A549 (cell line): ENCODE measurements at regions not wholly inside any gene's neighbourhood (a gene's known extent, or its start where the extent isn't known, plus 50 kb on each side); places are given as distances from the start of the nearest gene placed in this dataset.

Source experiments
- ATAC-seq, 2 experiments: fragments of 200-7000 bp in 1 of 2; fragments of >200 bp in 1 of 2; cut with Nextera tagmentation in 1 of 2; cut with Tn5 transposase in 1 of 2; 3 replicates each; pipeline versions ENCODE4 v1.8.0 to v1.9.1; 2018 to 2020; ENCODE audit warnings: mild to moderate bottlenecking in 1 of 2, moderate library complexity in 1 of 2
- CTCF ChIA-PET: fragments of 300-600 bp; sonication (Branson Sonifier 250); formaldehyde crosslinking; extraction: SDS; loops from one replicate; lab custom pipeline; 2021; ENCODE audit warnings: antibody characterized with exemption, inconsistent platforms; lab: Yijun Ruan, JAX
- POLR2A ChIA-PET: fragments of 350-600 bp; formaldehyde crosslinking; extraction: SDS; loops from one replicate; lab custom pipeline; 2021; ENCODE audit warnings: antibody characterized with exemption, inconsistent platforms; lab: Yijun Ruan, JAX
- DNase-seq, 2 experiments: peaks; one replicate each; pipeline versions ENCODE4 v3.0.0 to v3.0.0-alpha.2; 2011 to 2016; ENCODE audit warnings: low read depth in 1 of 2, low spot score in 1 of 2
- FAIRE-seq: peaks from 2 replicates; lab custom pipeline; 2011; peaks lifted over from hg19 to GRCh38; lab: Jason Lieb, UNC
- H3K27ac ChIP-seq, 2 experiments: fragments of >200 bp; sonication (Bioruptor Twin); formaldehyde crosslinking; 3 replicates each; pipeline ENCODE4 v1.5.1; 2016 to 2017
- H3K4me1 ChIP-seq: fragments of >200 bp; sonication (Bioruptor Twin); formaldehyde crosslinking; 3 replicates; pipeline ENCODE4 v1.6.1; 2016
- H3K4me2 ChIP-seq: fragments of >200 bp; sonication (Bioruptor Twin); formaldehyde crosslinking; 3 replicates; pipeline ENCODE4 v1.6.1; 2016
- H3K4me3 ChIP-seq: fragments of >200 bp; sonication (Bioruptor Twin); formaldehyde crosslinking; 3 replicates; pipeline ENCODE4 v1.5.1; 2016
- H3K9me3 ChIP-seq: fragments of >200 bp; sonication (Bioruptor Twin); formaldehyde crosslinking; 3 replicates; pipeline ENCODE4 v1.6.1; 2016
- ATOH8 ChIP-seq: fragments of 250-450 bp; sonication (Bioruptor Pico); IDR thresholded peaks from 2 replicates; pipeline ENCODE4 v1.5.0; 2020; ENCODE audit warnings: low read depth, mild to moderate bottlenecking, moderate library complexity
- BCL3 ChIP-seq: fragments of >200 bp; sonication (Bioruptor Twin); formaldehyde crosslinking; IDR thresholded peaks from 3 replicates; pipeline ENCODE4 v1.6.1; 2016
- CBX2 ChIP-seq: fragments of 200-600 bp; sonication (generic); IDR thresholded peaks from 2 replicates; pipeline ENCODE4 v1.6.1; 2016; ENCODE audit warnings: low read depth, mild to moderate bottlenecking, borderline replicate concordance
- CEBPB ChIP-seq, 2 experiments: fragments of >200 bp in 1 of 2; sonication (Bioruptor Twin) in 1 of 2; formaldehyde crosslinking in 1 of 2; IDR thresholded peaks; 2 replicates each; pipeline ENCODE4 v1.6.1; 2012 to 2016
- CHD2 ChIP-seq: fragments of 150-350 bp; IDR thresholded peaks from 2 replicates; pipeline ENCODE4 v1.6.1; 2014; ENCODE audit warnings: low read length; ENCODE audit not compliant: partially characterized antibody
- EHF ChIP-seq: fragments of 250-450 bp; sonication (Bioruptor Pico); IDR thresholded peaks from 2 replicates; pipeline ENCODE4 v1.5.0; 2020; ENCODE audit warnings: mild to moderate bottlenecking
- EP300 ChIP-seq, 2 experiments: fragments of >200 bp; sonication (Bioruptor Twin); formaldehyde crosslinking; IDR thresholded peaks; 2 replicates in 1 of 2; 3 replicates in 1 of 2; pipeline ENCODE4 v1.6.1; 2016 to 2017
- FOSL2 ChIP-seq, 2 experiments: fragments of 450-650 bp in 1 of 2; fragments of >200 bp in 1 of 2; sonication (Bioruptor Twin) in 1 of 2; formaldehyde crosslinking; IDR thresholded peaks; 2 replicates each; pipeline versions ENCODE4 v1.5.0 to v1.6.1; 2016 to 2020; ENCODE audit warnings: mild to moderate bottlenecking in 1 of 2, moderate library complexity in 1 of 2
- GATA3 ChIP-seq: IDR thresholded peaks from 2 replicates; pipeline ENCODE4 v1.6.1; 2012; ENCODE audit warnings: borderline replicate concordance
- HEYL ChIP-seq: fragments of 250-450 bp; sonication (Bioruptor Pico); IDR thresholded peaks from 2 replicates; pipeline ENCODE4 v1.8.0; 2021; ENCODE audit warnings: mild to moderate bottlenecking, moderate library complexity
- HMGXB4 ChIP-seq: fragments of 250-450 bp; sonication (Bioruptor Pico); IDR thresholded peaks from 2 replicates; pipeline ENCODE4 v1.5.0; 2021; ENCODE audit warnings: mild to moderate bottlenecking, moderate library complexity, borderline replicate concordance
- KDM5A ChIP-seq: fragments of 200-600 bp; sonication (generic); IDR thresholded peaks from 2 replicates; pipeline ENCODE4 v1.6.1; 2016; ENCODE audit warnings: antibody characterized with exemption, mild to moderate bottlenecking
- MAX ChIP-seq: IDR thresholded peaks from 2 replicates; pipeline ENCODE4 v1.6.1; 2012
- MYC ChIP-seq: IDR thresholded peaks from 2 replicates; pipeline ENCODE4 v1.6.1; 2012; ENCODE audit warnings: mild to moderate bottlenecking, inconsistent platforms, low read length, improper control_type of control experiment, borderline replicate concordance
- NFE2L2 ChIP-seq: fragments of 150-350 bp; conservative IDR thresholded peaks from 2 replicates; pipeline ENCODE4 v1.6.1; 2014; ENCODE audit warnings: low read length
- NPAS2 ChIP-seq: fragments of 250-450 bp; sonication (Bioruptor Pico); IDR thresholded peaks from 2 replicates; pipeline ENCODE4 v1.8.0; 2022; ENCODE audit warnings: mild to moderate bottlenecking, moderate library complexity, borderline replicate concordance
- PBX3 ChIP-seq: IDR thresholded peaks from 2 replicates; pipeline ENCODE4 v1.6.1; 2012
- RAD21 ChIP-seq, 2 experiments: fragments of >200 bp in 1 of 2; sonication (Bioruptor Twin) in 1 of 2; formaldehyde crosslinking in 1 of 2; IDR thresholded peaks in 1 of 2; conservative IDR thresholded peaks in 1 of 2; 2 replicates in 1 of 2; 3 replicates in 1 of 2; pipeline ENCODE4 v1.6.1; 2012 to 2018; ENCODE audit warnings: inconsistent platforms in 1 of 2
- RNF2 ChIP-seq: fragments of 200-600 bp; sonication (generic); IDR thresholded peaks from 2 replicates; pipeline ENCODE4 v1.6.1; 2016; ENCODE audit warnings: low read depth, mild to moderate bottlenecking, antibody characterized with exemption, moderate library complexity, borderline replicate concordance
- SMC3 ChIP-seq: fragments of >200 bp; sonication (Bioruptor Twin); formaldehyde crosslinking; IDR thresholded peaks from 3 replicates; pipeline ENCODE4 v1.6.1; 2018; ENCODE audit warnings: inconsistent platforms
- TFCP2L1 ChIP-seq: fragments of 250-450 bp; sonication (Bioruptor Pico); IDR thresholded peaks from 2 replicates; pipeline ENCODE4 v1.5.0; 2021; ENCODE audit warnings: mild to moderate bottlenecking
- TP53 ChIP-seq: fragments of 250-450 bp; sonication (Bioruptor Pico); IDR thresholded peaks from 2 replicates; pipeline ENCODE4 v1.5.0; 2021; ENCODE audit warnings: mild to moderate bottlenecking, moderate library complexity
- USF2 ChIP-seq: fragments of 450-650 bp; IDR thresholded peaks from 2 replicates; pipeline ENCODE4 v1.6.1; 2014; ENCODE audit warnings: antibody characterized with exemption
- ZFP36 ChIP-seq: fragments of 450-650 bp; IDR thresholded peaks from 2 replicates; pipeline ENCODE4 v1.6.1; 2014; ENCODE audit warnings: borderline replicate concordance; ENCODE audit not compliant: partially characterized antibody
- ZNF302 ChIP-seq: fragments of 250-450 bp; sonication (Bioruptor Pico); IDR thresholded peaks from 2 replicates; pipeline ENCODE4 v1.9.0; 2021; ENCODE audit warnings: inconsistent platforms, mild to moderate bottlenecking, moderate library complexity
- ZSCAN20 ChIP-seq: fragments of 250-450 bp; sonication (Bioruptor Pico); IDR thresholded peaks from 2 replicates; pipeline ENCODE4 v1.8.0; 2022; ENCODE audit warnings: mild to moderate bottlenecking, moderate library complexity
- WGBS: methylation state at CpG from one replicate; pipeline ENCODE4 v1.1.6; 2017; ENCODE audit errors: missing lambda C conversion rate; 5-methylcytosine and 5-hydroxymethylcytosine counted together

- 69% methylated on average over 3 of the region's 3 CpGs for WGBS
- ATAC-seq: no peak
- Histone ChIP-seq H3K4me3 (no peak overlapping the region), H3K9me3 (no peaks in the 10 kb centered on the region), H3K27ac (no peak overlapping the region), H3K4me1 (no peaks in the 10 kb centered on the region), H3K4me2 (no peak overlapping the region)
- no peak for TF ChIP-seq CHD2
- no peak for TF ChIP-seq RNF2
- no peak for TF ChIP-seq ZNF302 (CRISPR knock-in tag)
- TF ChIP-seq RAD21 (conservative IDR thresholded peaks at IDR 0.05 in 1 of 2, IDR thresholded peaks at IDR 0.05 in 1 of 2): no peak
- TF ChIP-seq CEBPB (IDR thresholded peaks at IDR 0.05): no peak
- no peak for TF ChIP-seq ATOH8 (CRISPR knock-in tag)
- no peak for TF ChIP-seq TFCP2L1 (CRISPR knock-in tag)
- TF ChIP-seq NPAS2: no peak
- no peak for TF ChIP-seq SMC3
- ChIA-PET POLR2A (no interaction called here), CTCF (no interaction called here)
- FAIRE-seq: no peak
- no peak for DNase-seq
These were observed 920.9 kb upstream of the GJE1 start for GRCh38 chr6:141211845-141212244.

- WGBS: 0% methylated on average over 1 of the region's 1 CpG
- ATAC-seq (no peak), DNase-seq (no peak), FAIRE-seq (no peak)
- Histone ChIP-seq H3K4me2 (no peak overlapping the region), H3K4me3 (no peak overlapping the region), H3K9me3 (no peaks in the 10 kb centered on the region), H3K27ac (no peak overlapping the region), H3K4me1 (no peaks in the 10 kb centered on the region)
- POLR2A ChIA-PET: no interaction called here
- CTCF ChIA-PET: no interaction called here
- TF ChIP-seq FOSL2 (IDR thresholded peaks at IDR 0.05) (no peak), FOSL2 (CRISPR knock-in tag; IDR thresholded peaks at IDR 0.05) (no peak), HMGXB4 (CRISPR knock-in tag) (no peak), EHF (CRISPR knock-in tag) (no peak), USF2 (no peak), GATA3 (no peak), ZFP36 (no peak), ZSCAN20 (CRISPR knock-in tag) (no peak)
These were observed 921.8 kb upstream of the GJE1 start for GRCh38 chr6:141210901-141211300.

- POLR2A ChIA-PET: no interaction called here
- FAIRE-seq (no peak), DNase-seq (no peak), ATAC-seq (no peak)
- CTCF ChIA-PET: no interaction called here
- no peak overlapping the region for H3K27ac ChIP-seq
- no peak overlapping the region for H3K4me2 ChIP-seq
- 82% methylated on average over 4 of the region's 4 CpGs for WGBS
- no peaks in the 10 kb centered on the region for H3K4me1 ChIP-seq
- H3K9me3 ChIP-seq: no peaks in the 10 kb centered on the region
- H3K4me3 ChIP-seq: no peak overlapping the region
- no peak for TF ChIP-seq USF2
- TF ChIP-seq TFCP2L1 (CRISPR knock-in tag): no peak
- no peak for TF ChIP-seq PBX3
- TF ChIP-seq HEYL (CRISPR knock-in tag): no peak
- TF ChIP-seq MYC: no peak
- no peak for TF ChIP-seq MAX
- no peak for TF ChIP-seq ZFP36
- TF ChIP-seq NFE2L2: no peak
- TF ChIP-seq TP53: no peak
- TF ChIP-seq EP300 (IDR thresholded peaks at IDR 0.05): no peak
- TF ChIP-seq RAD21 (conservative IDR thresholded peaks at IDR 0.05 in 1 of 2, IDR thresholded peaks at IDR 0.05 in 1 of 2): no peak
- no peak for TF ChIP-seq GATA3
- no peak for TF ChIP-seq KDM5A
- no peak for TF ChIP-seq BCL3
- no peak for TF ChIP-seq CBX2
These were observed 922.8 kb upstream of the GJE1 start for GRCh38 chr6:141209890-141210289.
